ENCODE measurements at regions not wholly inside any gene's neighbourhood (a gene's known extent, or its start where the extent isn't known, plus 50 kb on each side); places are given as distances from the start of the nearest gene placed in this dataset.

DNA sequence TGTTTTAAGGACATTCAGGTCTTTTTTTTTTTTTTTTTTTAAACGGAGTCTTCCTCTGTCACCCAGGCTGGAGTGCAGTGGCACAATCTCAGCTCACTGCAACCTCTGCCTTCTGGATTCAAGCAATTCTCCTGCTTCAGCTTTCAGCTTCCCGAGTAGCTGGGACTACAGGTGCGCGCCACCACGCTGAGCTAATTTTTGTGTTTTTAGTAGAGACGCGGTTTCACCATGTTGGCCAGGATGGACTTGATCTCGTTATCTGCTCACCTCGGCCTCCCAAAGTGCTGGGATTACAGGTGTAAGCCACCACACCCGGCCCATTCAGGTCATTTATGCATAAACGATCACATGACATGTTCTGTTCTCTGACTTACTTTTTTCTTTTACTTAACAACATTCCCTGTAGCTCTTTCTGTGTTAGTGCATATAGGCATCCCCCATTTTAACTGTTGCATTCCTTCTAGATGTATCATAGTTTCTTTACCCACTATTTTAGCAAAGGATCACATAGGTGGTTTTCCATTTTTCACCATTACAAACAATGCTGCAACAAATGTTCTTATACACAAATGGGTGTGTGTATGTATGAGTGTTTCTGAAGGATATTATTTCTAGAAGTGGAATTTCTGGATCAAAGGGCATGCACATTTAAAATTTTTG, 74.2 kb downstream of the ARF6 start:
- H3K27ac ChIP-seq: no peak overlapping the region
- H3K36me3 ChIP-seq: no peaks in the 10 kb centered on the region
- no peak overlapping the region for H3K4me3 ChIP-seq
- TF ChIP-seq, protein P1, sequence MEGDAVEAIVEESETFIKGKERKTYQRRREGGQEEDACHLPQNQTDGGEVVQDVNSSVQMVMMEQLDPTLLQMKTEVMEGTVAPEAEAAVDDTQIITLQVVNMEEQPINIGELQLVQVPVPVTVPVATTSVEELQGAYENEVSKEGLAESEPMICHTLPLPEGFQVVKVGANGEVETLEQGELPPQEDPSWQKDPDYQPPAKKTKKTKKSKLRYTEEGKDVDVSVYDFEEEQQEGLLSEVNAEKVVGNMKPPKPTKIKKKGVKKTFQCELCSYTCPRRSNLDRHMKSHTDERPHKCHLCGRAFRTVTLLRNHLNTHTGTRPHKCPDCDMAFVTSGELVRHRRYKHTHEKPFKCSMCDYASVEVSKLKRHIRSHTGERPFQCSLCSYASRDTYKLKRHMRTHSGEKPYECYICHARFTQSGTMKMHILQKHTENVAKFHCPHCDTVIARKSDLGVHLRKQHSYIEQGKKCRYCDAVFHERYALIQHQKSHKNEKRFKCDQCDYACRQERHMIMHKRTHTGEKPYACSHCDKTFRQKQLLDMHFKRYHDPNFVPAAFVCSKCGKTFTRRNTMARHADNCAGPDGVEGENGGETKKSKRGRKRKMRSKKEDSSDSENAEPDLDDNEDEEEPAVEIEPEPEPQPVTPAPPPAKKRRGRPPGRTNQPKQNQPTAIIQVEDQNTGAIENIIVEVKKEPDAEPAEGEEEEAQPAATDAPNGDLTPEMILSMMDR (IDR thresholded peaks at IDR 0.05): no peak
- intact Hi-C loops (cut with DNase I; ENCODE audit: low total_unique reads): no loop called here
- peaks cover 0 to 21% (median 13%) of the 10 kb centered on the region in 4 donors for H3K4me1 ChIP-seq
- no peaks in the 10 kb centered on the region for H3K9me3 ChIP-seq
- no peak for DNase-seq
- no peaks in the 10 kb centered on the region for H3K27me3 ChIP-seq

DNA sequence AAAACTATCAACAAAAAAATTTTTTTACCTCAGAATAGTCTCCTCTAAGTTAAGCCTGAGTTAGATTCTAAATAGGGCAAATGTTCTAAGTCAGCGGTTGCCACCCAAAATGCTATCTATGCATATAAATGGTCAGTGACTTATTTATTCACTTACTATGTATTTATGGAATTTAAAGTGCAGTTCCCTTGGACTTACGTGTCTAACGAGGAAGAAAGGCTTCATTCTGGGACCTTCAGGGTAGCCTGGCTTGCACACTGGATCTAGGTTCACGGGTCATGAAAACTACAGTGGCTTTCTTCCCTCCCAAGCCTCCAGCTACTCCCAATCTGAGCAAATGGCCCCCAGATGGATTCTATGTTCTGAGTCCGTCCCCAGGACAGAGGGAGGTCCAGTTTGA, 77.1 kb downstream of the ARF6 start:
- H3K4me1 ChIP-seq: peaks cover 4 to 49% (median 37%) of the 10 kb centered on the region in 4 donors
- H3K9me3 ChIP-seq: no peaks in the 10 kb centered on the region
- no peaks in the 10 kb centered on the region for H3K36me3 ChIP-seq
- intact Hi-C loops (cut with DNase I; ENCODE audit: low total_unique reads): no loop called here
- DNase-seq: no peak
- H3K4me3 ChIP-seq: no peak overlapping the region
- H3K27me3 ChIP-seq: no peaks in the 10 kb centered on the region
- TF ChIP-seq, protein P1 (IDR thresholded peaks at IDR 0.05): no peak
- H3K27ac ChIP-seq: peak overlapping the region in 1 of 2 donors; percentile 3

DNA sequence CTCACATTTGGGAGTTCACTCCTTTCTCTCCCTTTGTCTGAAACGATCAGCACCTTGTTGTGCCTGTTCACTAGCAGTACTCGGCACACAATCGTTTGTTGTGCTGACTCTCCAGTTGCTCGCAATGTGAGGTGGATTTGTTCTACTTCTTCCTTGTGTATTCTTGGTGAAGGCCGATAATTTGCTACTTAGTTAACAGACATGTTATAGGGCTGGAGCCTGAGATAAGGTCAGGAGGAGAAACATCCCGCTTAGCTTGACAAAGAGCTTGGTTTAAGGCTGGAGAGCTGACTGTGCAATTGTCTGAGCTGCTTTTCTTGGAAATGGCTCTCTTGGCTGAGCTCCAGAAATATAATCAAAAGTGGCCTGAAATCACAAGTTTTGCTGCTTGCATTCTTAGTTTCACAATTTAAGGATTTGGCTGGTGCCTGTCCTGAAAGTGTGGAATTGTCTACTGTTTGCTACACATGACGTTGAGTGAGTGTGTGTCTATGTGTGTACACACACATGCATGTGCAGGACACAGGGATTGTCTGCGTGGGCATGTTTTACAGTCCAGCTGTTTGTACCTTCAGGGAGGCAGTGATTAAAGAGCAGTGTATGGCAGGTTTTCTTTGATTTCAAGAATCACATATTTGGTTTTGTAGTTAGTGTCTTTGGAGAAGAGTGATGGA, 77.7 kb downstream of the ARF6 start:
- DNase-seq: no peak
- Histone ChIP-seq H3K27me3 (no peaks in the 10 kb centered on the region), H3K36me3 (no peaks in the 10 kb centered on the region), H3K9me3 (no peaks in the 10 kb centered on the region), H3K4me1 (peaks cover 4 to 56% (median 43%) of the 10 kb centered on the region in 4 donors), H3K27ac (peak overlapping the region in 1 of 2 donors; percentile 3), H3K4me3 (no peak overlapping the region)
- intact Hi-C loops (cut with DNase I; ENCODE audit: low total_unique reads): no loop called here
- TF ChIP-seq, protein P1 (IDR thresholded peaks at IDR 0.05): no peak

DNA sequence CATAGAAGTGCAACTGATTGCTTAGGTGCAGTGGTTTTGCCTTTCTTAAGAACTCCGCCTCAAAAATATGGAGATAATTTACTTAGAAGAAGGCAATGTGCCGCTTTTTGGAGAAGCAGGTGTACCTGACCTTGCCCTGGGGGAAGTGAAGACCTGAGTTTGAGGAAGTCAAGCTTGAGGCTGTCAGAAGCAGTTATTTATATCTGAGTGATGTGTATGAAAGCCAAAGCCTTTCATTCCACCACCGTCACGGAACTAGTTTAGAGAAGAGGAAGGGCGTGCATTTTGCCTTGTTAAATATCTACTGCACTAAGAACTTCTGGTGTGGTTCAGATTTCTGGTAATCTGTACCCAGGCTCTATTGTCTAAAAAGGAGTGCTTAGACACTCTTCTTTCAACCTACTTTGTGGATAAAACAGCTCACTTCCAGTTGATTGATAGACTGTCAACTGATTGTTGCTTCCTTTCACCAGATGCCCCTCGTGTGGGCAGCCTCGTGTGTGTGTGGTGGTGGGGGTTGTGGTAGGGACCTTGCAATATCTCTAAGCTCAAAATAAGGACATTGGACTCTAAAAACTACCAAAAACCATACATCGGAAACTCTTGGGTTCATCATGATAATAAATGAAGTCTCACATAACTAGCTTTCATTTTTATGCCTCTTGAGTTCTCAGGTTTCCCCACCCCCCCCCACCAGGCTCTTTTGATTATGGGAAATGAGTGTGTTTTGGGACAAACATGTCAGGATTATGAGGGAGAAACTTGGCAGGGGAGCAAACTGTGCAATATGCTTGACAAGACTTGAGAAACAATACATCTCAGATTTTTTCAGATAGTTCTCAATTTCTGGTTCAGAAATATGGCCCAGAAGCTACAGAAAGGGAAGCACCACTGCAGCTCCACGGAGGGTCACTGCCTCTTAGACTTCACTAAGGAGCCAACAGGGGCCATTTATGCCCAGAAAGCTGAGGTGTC, 78.6 kb downstream of the ARF6 start:
- DNase-seq: no peak
- Histone ChIP-seq H3K27me3 (no peaks in the 10 kb centered on the region), H3K4me3 (no peak overlapping the region), H3K9me3 (no peaks in the 10 kb centered on the region), H3K27ac (peak overlapping the region; percentile 40 to 62), H3K36me3 (no peaks in the 10 kb centered on the region), H3K4me1 (peaks cover 4 to 64% (median 47%) of the 10 kb centered on the region in 4 donors)
- intact Hi-C loops (cut with DNase I; ENCODE audit: low total_unique reads): no loop called here
- TF ChIP-seq, protein P1 (IDR thresholded peaks at IDR 0.05): no peak

DNA sequence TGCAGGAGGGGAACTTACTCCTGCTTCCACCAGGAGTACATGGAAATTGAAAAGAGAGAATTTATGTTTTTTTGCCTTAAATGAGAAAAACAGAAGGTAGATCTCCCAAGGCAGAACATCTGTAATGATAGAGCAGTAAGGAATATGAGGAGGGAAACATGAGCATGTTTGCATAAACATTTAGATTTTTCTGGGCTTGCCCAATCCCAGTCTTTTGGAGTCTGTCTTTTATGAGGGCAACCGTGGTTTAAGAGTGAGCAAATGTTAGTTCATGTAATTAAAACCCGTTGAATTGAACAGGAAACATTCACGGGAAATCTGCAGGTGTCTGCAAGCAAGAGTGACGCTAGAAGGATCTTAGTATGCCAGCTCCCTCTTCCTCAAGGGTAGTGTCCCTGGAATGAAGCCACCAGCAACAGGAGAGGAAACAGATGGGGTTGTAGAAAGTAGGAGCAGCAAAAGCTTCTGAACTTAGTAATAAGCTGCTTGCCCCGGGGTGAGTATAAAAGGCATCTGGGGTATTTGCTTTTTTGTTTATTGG, 79.3 kb downstream of the ARF6 start:
- H3K4me3 ChIP-seq: no peak overlapping the region

More for the DNA sequence above, 79.3 kb downstream of the ARF6 start:
- Histone ChIP-seq H3K4me1 (peaks cover 4 to 64% (median 47%) of the 10 kb centered on the region in 4 donors), H3K27me3 (no peaks in the 10 kb centered on the region), H3K36me3 (no peaks in the 10 kb centered on the region), H3K27ac (peak overlapping the region; percentile 40 to 62), H3K9me3 (no peaks in the 10 kb centered on the region)
- intact Hi-C loops (cut with DNase I; ENCODE audit: low total_unique reads): no loop called here
- TF ChIP-seq, protein P1 (IDR thresholded peaks at IDR 0.05): no peak
- DNase-seq: peak in 1 of 2 donors; percentile 42

Measured in tibial artery (tissue), 4 donors.